Mucosa of descending colon (tissue), 3 donors: ENCODE measurements at regions not wholly inside any gene's neighbourhood (a gene's known extent, or its start where the extent isn't known, plus 50 kb on each side); places are given as distances from the start of the nearest gene placed in this dataset.

Experiments
- ATAC-seq: fragments of 200-7000 bp; cut with Tn5 transposase; one replicate; pipeline ENCODE4 v1.9.1; 2020; ENCODE audit warnings: mild to moderate bottlenecking, moderate library complexity
- DNase-seq, 3 donors: peaks; one replicate each; pipeline ENCODE4 v3.0.0-alpha.2; 2020
- H3K36me3 ChIP-seq: fragments of 200-600 bp; one replicate; pipeline ENCODE4 v1.8.0; 2021; ENCODE audit warnings: low read depth, mild to moderate bottlenecking
- H3K4me1 ChIP-seq: fragments of 200-600 bp; one replicate; pipeline ENCODE4 v1.8.0; 2021; ENCODE audit warnings: low read depth, mild to moderate bottlenecking
- H3K4me3 ChIP-seq: fragments of 200-600 bp; one replicate; pipeline ENCODE4 v1.8.0; 2021; ENCODE audit warnings: mild to moderate bottlenecking
- H3K9me3 ChIP-seq: fragments of 200-600 bp; one replicate; pipeline ENCODE4 v1.8.0; 2021; ENCODE audit warnings: mild to moderate bottlenecking
- CTCF ChIP-seq: fragments of 200-600 bp; IDR thresholded peaks from one replicate; pipeline ENCODE4 v1.8.0; 2022; ENCODE audit warnings: antibody characterized with exemption, mild to moderate bottlenecking
- intact Hi-C, 2 donors: fragments of 100-400 bp; cut with DNase I in 1 of 2; cut with micrococcal nuclease in 1 of 2; formaldehyde crosslinking; loops; one replicate each; pipeline versions ENCODE4 v1.11.0 to v1.11.1; 2022; cut with DNase I, micrococcal nuclease
- donor health status: DM: no; HTN: no; CAD: no; lungs with moderate emphysema.
- donor health status: DM: no; HTN: no; CAD: no.
- donor health status: DM: no; HTN: yes; CAD: no.

- Histone ChIP-seq H3K4me3 (no peak overlapping the region), H3K4me1 (no peaks in the 10 kb centered on the region), H3K9me3 (no peaks in the 10 kb centered on the region), H3K36me3 (no peaks in the 10 kb centered on the region)
- intact Hi-C loops, result no loop called here
- no peak for ATAC-seq
- no peak for DNase-seq
- no peak for TF ChIP-seq CTCF
These were observed 230.1 kb downstream of the SAMD5 start for GRCh38 chr6:147738516-147739162.

- Histone ChIP-seq H3K4me3 (no peak overlapping the region), H3K36me3 (no peaks in the 10 kb centered on the region), H3K9me3 (no peaks in the 10 kb centered on the region), H3K4me1 (no peaks in the 10 kb centered on the region)
- DNase-seq, result no peak
- no peak for ATAC-seq
- TF ChIP-seq CTCF, result no peak
- intact Hi-C loops, result no loop called here
These were observed 231.8 kb downstream of the SAMD5 start for GRCh38 chr6:147740326-147740725.

GRCh38 chr6:147740916-147741315 lies 232.4 kb downstream of the SAMD5 start:
- H3K9me3 ChIP-seq, result no peaks in the 10 kb centered on the region
- DNase-seq, result no peak
- no peak for ATAC-seq
- no peaks in the 10 kb centered on the region for H3K4me1 ChIP-seq
- no peaks in the 10 kb centered on the region for H3K36me3 ChIP-seq
- intact Hi-C loops, result no loop called here
- TF ChIP-seq CTCF, result no peak
- no peak overlapping the region for H3K4me3 ChIP-seq

GRCh38 chr6:147741389-147741788 lies 232.9 kb downstream of the SAMD5 start:
- Histone ChIP-seq H3K9me3 (no peaks in the 10 kb centered on the region), H3K4me3 (no peak overlapping the region), H3K4me1 (no peaks in the 10 kb centered on the region), H3K36me3 (no peaks in the 10 kb centered on the region)
- TF ChIP-seq CTCF, result no peak
- intact Hi-C loops, result no loop called here
- DNase-seq (no peak), ATAC-seq (no peak)

GRCh38 chr6:147742440-147742839 lies 233.9 kb downstream of the SAMD5 start:
- no peaks in the 10 kb centered on the region for H3K4me1 ChIP-seq
- intact Hi-C loops, result no loop called here
- no peak overlapping the region for H3K4me3 ChIP-seq
- TF ChIP-seq CTCF, result no peak
- H3K36me3 ChIP-seq, result no peaks in the 10 kb centered on the region
- ATAC-seq (no peak), DNase-seq (no peak)
- no peaks in the 10 kb centered on the region for H3K9me3 ChIP-seq

- H3K4me1 ChIP-seq, result no peaks in the 10 kb centered on the region
- ATAC-seq (no peak), DNase-seq (no peak)
- H3K36me3 ChIP-seq, result no peaks in the 10 kb centered on the region
- intact Hi-C loops, result no loop called here
- H3K9me3 ChIP-seq, result no peaks in the 10 kb centered on the region
- TF ChIP-seq CTCF, result no peak
- H3K4me3 ChIP-seq, result no peak overlapping the region
These were observed 235.5 kb downstream of the SAMD5 start for GRCh38 chr6:147744012-147744411.
